GM12875 (cell line): ENCODE measurements at regions not wholly inside any gene's neighbourhood (a gene's known extent, or its start where the extent isn't known, plus 50 kb on each side); places are given as distances from the start of the nearest gene placed in this dataset.

Experiments
- H3K4me3 ChIP-seq: one replicate; pipeline ENCODE4 v1.5.1; 2011; ENCODE audit warnings: low read depth, low read length, control low read depth
- TF ChIP-seq, protein P1 (sequence below): IDR thresholded peaks from 2 replicates; pipeline ENCODE4 v1.5.1; 2011; ENCODE audit warnings: low read depth, mild to moderate bottlenecking, control low read depth, inconsistent platforms, low read length, moderate library complexity, borderline replicate concordance; ENCODE audit not compliant: insufficient read depth

DNA sequence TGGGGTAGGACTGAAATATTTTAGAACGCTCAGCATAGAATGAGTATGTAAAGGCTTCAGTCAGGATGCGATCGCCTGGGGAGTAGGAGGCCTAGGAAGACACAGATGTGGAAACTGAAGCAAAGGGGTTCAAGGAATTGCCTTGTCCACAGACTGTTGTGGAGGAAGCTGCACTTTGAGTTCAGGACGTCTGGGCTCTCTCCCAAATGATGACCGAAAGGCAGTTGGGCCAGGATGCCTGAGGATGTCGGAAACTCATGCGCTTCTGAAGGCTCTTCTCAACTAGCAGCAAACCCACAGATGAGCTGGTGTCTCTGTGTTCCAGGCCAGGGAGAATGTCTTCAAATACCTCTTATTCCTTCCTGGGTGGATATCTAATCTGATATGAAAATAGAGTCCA lies 146.2 kb upstream of the SULF2 start:
- TF ChIP-seq, protein P1, sequence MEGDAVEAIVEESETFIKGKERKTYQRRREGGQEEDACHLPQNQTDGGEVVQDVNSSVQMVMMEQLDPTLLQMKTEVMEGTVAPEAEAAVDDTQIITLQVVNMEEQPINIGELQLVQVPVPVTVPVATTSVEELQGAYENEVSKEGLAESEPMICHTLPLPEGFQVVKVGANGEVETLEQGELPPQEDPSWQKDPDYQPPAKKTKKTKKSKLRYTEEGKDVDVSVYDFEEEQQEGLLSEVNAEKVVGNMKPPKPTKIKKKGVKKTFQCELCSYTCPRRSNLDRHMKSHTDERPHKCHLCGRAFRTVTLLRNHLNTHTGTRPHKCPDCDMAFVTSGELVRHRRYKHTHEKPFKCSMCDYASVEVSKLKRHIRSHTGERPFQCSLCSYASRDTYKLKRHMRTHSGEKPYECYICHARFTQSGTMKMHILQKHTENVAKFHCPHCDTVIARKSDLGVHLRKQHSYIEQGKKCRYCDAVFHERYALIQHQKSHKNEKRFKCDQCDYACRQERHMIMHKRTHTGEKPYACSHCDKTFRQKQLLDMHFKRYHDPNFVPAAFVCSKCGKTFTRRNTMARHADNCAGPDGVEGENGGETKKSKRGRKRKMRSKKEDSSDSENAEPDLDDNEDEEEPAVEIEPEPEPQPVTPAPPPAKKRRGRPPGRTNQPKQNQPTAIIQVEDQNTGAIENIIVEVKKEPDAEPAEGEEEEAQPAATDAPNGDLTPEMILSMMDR, result no peak
- H3K4me3 ChIP-seq, result no peak overlapping the region

DNA sequence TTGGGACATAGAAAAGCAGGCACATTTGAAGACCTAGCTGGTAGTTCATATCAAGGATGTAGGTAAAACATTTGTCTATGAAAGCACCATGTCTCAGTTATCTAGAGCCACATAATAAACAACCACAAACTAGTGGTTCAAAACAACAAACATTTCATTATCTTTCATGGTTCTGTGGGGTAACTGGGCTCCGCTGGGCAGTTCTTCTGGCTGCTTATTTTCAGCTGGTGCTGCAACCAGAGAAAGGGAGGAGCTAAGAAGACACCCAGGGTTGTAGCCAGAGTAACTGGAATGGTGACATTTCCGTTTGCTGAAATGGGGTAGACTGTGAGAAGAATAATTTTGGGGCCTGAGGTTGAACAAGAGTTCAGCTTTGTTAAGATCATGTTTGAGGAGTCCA lies 145.7 kb upstream of the SULF2 start:
- H3K4me3 ChIP-seq, result no peak overlapping the region
- TF ChIP-seq, protein P1, result no peak

DNA sequence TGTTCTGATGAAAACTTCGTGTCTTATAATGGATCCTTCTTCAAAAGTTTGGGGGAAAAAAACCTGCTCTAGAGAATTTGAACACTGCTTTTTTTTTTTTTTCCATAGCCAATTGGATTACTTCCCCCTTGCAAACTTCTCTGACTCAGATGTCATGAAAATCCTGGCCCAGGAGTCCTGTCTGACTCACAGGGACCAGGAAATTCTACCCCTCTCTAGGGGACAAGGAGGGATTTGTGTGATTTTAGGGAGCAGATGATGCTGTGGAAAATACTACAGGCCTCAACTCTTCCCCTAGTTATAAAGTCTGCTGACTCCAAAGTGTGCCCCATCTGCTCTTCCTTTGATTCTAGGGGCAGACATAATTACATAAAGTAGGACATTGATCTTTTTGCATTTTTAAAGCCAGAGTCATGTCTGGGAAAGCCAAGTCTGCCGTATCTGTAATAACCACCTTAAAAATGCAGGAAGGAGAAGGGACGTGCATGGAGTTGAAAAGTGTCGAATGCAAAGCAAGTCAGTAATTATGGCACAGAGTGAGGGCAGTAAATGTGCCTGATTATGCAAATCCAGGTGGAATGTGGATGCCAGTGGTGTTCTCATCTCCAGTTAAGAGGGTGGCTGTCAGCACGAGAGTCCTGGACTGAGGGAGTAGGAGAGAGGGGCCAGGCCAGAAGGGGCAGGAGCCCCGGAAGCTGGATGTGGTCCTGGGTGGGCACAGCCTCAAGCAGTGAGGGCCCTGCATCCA lies 144.3 kb upstream of the SULF2 start:
- TF ChIP-seq, protein P1, result no peak
- no peak overlapping the region for H3K4me3 ChIP-seq

DNA sequence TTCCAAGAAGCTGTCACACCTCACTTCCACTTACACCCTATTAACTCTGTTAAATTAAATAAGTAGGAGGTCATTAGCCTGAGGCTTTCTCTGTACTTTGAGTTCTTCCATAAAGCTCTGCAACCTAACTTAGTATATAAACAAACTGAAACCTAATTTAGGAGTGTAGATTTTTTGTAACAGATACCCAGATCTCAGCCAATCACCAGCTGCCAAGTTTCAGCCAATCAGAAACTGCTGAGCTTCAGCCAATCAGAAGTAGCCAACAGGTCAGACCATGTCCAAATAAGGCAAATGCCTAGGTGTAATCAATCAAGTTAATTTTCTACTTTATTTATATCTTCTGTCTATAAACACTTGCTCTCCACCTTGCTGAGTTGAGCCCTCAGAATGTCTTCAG lies 142.7 kb upstream of the SULF2 start:
- H3K4me3 ChIP-seq, result no peak overlapping the region
- TF ChIP-seq, protein P1, result no peak

DNA sequence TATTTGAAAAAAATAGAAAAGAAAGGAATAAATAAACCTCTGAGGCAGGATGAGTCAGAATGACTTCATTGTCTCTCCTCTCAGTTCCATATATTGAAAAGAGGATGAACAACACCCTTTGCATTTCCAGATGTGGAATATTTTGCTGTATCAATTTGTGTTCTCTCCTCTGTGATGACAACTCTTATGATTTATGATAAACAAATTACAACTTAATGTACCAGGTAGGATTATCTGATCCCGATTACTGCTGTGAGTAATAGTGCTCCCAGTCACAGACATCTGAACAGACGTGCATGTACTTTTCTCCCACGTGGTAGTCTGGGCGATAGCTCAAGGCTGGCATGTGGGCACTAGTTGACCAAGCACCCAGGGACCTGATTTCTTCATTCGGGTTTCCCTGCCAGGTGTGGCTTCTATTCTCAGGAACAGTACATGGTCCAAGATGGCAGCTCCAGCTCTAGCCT lies 142.1 kb upstream of the SULF2 start:
- H3K4me3 ChIP-seq, result no peak overlapping the region
- TF ChIP-seq, protein P1, result no peak

DNA sequence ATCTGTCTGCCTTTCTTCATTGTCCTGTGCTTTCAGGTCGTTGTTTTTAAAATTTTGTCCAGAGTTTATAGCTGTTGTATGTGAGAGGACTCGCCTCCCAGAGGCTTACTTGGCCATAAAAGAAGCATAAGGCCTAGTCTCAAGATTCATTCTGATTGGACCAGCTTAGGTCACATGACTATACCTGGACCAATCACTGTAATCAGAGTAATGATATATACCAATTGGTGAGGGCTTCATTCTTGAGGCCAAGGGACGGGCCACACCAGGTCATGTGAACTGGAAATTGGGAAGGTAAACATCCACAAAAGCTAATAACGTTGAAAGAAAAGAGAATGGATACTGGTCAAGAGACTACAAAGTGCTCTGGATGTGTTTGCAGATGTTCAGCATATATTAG lies 141.4 kb upstream of the SULF2 start:
- TF ChIP-seq, protein P1, result no peak
- no peak overlapping the region for H3K4me3 ChIP-seq

DNA sequence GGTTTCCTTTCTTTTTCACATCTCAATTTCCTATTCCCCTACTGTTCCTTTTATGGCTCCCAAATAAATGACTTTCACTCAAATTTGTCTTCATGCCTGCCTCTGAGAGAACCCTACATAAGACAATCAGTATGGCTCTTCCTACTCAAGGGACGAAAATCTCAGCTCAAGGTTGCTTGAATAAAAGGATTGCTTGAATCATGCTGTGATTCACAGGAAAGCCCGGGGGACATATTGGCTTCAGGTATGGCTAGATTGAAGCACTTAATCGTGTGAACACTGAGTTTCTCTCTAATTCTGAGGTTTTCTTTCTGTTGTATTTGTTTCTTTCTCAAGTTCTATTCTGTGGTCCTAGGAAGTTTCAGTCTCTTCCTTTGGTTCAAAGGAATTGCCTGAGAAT lies 140.3 kb upstream of the SULF2 start:
- H3K4me3 ChIP-seq, result no peak overlapping the region
- TF ChIP-seq, protein P1, result no peak
